PC-3 (cell line): ENCODE measurements at regions not wholly inside any gene's neighbourhood (a gene's known extent, or its start where the extent isn't known, plus 50 kb on each side); places are given as distances from the start of the nearest gene placed in this dataset.

Experiments used
- CTCF ChIP-seq: fragments of 300-600 bp; sonication (generic); conservative IDR thresholded peaks from 2 replicates; pipeline ENCODE4 v1.5.1; 2017; ENCODE audit warnings: antibody characterized with exemption, low read depth, mild to moderate bottlenecking, low read length
- EZH2 ChIP-seq: fragments of 300-600 bp; sonication (generic); IDR thresholded peaks from one replicate; pipeline ENCODE4 v1.6.1; 2017; ENCODE audit warnings: antibody characterized with exemption, mild to moderate bottlenecking, low read length; ENCODE audit not compliant: unreplicated experiment

- TF ChIP-seq EZH2 (no peak), CTCF (no peak)
Measured at GRCh38 chr1:81329041-81329440, 471.7 kb upstream of the ADGRL2 start.
